ENCODE measurements at regions not wholly inside any gene's neighbourhood (a gene's known extent, or its start where the extent isn't known, plus 50 kb on each side); places are given as distances from the start of the nearest gene placed in this dataset.

DNA sequence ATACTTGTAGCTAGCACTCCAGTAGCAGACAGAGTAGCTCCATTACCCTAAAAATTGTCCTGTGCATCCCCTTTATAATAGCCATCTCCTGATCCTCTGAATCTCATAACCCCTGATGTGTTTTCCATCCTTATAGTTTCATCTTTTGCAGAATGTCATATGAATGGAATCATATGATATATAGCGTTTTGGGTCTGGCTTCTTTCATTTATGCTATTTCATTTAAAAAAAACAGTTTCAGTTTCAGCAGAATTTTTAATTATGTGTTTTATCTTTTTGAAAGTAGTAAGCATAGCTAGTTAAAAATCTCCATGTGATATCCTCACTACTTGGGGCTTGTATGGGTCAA lies 132.7 kb downstream of the KLF13 start:
- Histone ChIP-seq H3K27ac (no peak overlapping the region), H3K9me3 (no peaks in the 10 kb centered on the region), H3K4me3 (no peak overlapping the region), H3K4me1 (no peaks in the 10 kb centered on the region), H3K27me3 (no peaks in the 10 kb centered on the region), H3K36me3 (ENCODE audit: low read depth, missing control alignments) (no peaks in the 10 kb centered on the region)
- TF ChIP-seq, protein P1, sequence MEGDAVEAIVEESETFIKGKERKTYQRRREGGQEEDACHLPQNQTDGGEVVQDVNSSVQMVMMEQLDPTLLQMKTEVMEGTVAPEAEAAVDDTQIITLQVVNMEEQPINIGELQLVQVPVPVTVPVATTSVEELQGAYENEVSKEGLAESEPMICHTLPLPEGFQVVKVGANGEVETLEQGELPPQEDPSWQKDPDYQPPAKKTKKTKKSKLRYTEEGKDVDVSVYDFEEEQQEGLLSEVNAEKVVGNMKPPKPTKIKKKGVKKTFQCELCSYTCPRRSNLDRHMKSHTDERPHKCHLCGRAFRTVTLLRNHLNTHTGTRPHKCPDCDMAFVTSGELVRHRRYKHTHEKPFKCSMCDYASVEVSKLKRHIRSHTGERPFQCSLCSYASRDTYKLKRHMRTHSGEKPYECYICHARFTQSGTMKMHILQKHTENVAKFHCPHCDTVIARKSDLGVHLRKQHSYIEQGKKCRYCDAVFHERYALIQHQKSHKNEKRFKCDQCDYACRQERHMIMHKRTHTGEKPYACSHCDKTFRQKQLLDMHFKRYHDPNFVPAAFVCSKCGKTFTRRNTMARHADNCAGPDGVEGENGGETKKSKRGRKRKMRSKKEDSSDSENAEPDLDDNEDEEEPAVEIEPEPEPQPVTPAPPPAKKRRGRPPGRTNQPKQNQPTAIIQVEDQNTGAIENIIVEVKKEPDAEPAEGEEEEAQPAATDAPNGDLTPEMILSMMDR (IDR thresholded peaks at IDR 0.05), result no peak
- no peak for TF ChIP-seq POLR2A (IDR thresholded peaks at IDR 0.05)
- no peak for DNase-seq
- 88 to 95% methylated on average over 1 of the region's 1 CpG for WGBS, 2 donors
- intact Hi-C loops (cut with DNase I; ENCODE audit: low total_unique reads), result no loop called here

DNA sequence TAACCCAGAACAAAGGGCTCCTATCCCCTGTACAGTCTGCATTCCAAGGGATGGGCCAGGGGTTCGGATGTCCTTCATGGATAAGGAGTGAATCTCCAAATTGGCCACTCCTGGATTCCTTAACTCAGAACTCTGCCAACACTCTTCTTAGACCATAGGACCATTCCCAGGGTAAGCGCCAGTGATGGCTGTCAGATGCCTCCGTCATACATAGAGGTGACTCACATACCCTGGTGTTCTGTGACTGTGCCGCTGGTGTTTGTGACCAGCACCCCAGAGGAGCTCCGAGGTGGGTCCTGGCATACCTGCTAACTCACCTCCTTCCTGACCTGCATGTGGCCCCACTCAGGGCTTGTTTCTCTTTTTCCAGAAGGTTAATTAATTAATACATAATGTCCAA lies 134.7 kb downstream of the KLF13 start:
- TF ChIP-seq, protein P1 (IDR thresholded peaks at IDR 0.05), result no peak
- no peak for TF ChIP-seq POLR2A (IDR thresholded peaks at IDR 0.05)
- no peaks in the 10 kb centered on the region for H3K36me3 ChIP-seq (ENCODE audit: low read depth, missing control alignments)
- WGBS, 2 donors, result 94 to 95% methylated on average over 5 of the region's 5 CpGs
- no peaks in the 10 kb centered on the region for H3K4me1 ChIP-seq
- intact Hi-C loops (cut with DNase I; ENCODE audit: low total_unique reads), result no loop called here
- no peak overlapping the region for H3K27ac ChIP-seq
- H3K9me3 ChIP-seq, result no peaks in the 10 kb centered on the region
- no peaks in the 10 kb centered on the region for H3K27me3 ChIP-seq
- H3K4me3 ChIP-seq, result no peak overlapping the region
- peak; percentile 9 for DNase-seq

DNA sequence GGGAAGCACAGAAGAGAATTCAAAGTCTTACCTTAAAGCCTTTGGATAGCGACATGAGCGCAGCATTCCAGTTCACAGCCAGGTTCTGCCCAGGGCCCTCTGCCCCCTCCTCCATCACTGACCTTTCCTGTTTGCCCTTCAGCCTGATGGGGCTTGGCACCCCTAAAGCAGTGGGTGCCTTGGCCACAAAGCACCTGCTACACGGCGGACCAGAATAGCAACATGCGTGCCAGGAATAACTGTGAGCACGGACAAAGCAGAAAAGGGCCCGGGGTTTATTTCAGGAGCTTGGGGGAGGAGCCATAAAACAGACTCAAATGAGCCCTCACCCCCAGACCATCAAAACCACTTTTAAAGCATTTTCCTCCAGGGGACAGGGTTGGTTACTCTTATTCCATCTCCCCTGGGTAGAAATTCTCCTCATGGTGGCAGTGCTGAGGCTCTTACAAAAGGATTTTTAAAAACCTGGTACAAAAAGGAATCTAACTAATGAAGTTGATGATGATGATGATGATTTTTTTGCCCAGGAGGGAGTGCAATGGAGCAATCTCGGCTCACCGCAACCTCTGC lies 135.4 kb downstream of the KLF13 start:
- H3K9me3 ChIP-seq, result no peaks in the 10 kb centered on the region
- H3K4me1 ChIP-seq, result no peaks in the 10 kb centered on the region
- intact Hi-C loops (cut with DNase I; ENCODE audit: low total_unique reads), result no loop called here
- WGBS, 2 donors, result 88 to 93% methylated on average over 9 of the region's 9 CpGs
- H3K27me3 ChIP-seq, result no peaks in the 10 kb centered on the region
- no peak overlapping the region for H3K27ac ChIP-seq
- no peak for TF ChIP-seq POLR2A (IDR thresholded peaks at IDR 0.05)
- TF ChIP-seq, protein P1 (IDR thresholded peaks at IDR 0.05), result no peak
- H3K4me3 ChIP-seq, result no peak overlapping the region
- DNase-seq, result peak; percentile 4
- H3K36me3 ChIP-seq (ENCODE audit: low read depth, missing control alignments), result no peaks in the 10 kb centered on the region

DNA sequence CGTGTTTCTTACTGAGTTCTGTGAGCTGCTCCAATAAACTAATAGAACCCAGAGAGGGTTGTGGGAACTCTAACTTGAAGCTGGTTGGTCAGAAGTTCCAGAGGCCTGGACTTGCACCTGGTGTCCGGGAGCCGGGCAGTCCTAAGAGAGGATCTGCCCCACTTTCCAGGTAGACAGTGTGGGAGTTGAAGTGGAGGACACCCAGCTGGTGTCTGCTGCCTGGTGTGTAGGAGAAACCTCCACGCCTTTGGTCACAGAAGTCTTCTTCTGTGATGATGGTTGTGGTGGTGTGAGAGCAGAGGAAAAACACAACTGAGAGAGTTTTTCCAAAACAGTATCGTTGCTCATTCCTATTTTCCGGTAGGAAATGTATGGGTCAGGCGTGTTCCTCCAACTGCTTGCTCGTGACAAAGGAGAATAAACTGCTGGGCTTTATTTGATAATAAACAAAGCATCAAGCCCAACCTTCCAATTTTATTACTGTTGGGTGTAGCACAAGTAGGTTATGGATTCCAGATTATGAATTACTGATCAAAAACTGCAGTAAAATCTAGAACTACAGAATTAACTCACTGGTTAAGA lies 137.0 kb downstream of the KLF13 start:
- Histone ChIP-seq H3K9me3 (no peaks in the 10 kb centered on the region), H3K27me3 (no peaks in the 10 kb centered on the region), H3K4me1 (no peaks in the 10 kb centered on the region), H3K4me3 (no peak overlapping the region), H3K27ac (no peak overlapping the region), H3K36me3 (ENCODE audit: low read depth, missing control alignments) (no peaks in the 10 kb centered on the region)
- TF ChIP-seq, protein P1 (IDR thresholded peaks at IDR 0.05), result no peak
- no peak for TF ChIP-seq POLR2A (IDR thresholded peaks at IDR 0.05)
- DNase-seq, result no peak
- intact Hi-C loops (cut with DNase I; ENCODE audit: low total_unique reads), result no loop called here
- 77 to 81% methylated on average over 8 of the region's 8 CpGs for WGBS, 2 donors

All from testis (tissue), 2 donors.